Esophagus squamous epithelium (tissue), 4 donors: ENCODE measurements at regions not wholly inside any gene's neighbourhood (a gene's known extent, or its start where the extent isn't known, plus 50 kb on each side); places are given as distances from the start of the nearest gene placed in this dataset.

Experiments
- CTCF ChIP-seq, 6 experiments: fragments of 450-650 bp in 4 of 6; fragments of 200-600 bp in 2 of 6; sonication (generic) in 2 of 6; IDR thresholded peaks; one replicate each; pipeline ENCODE4 v1.5.1; 2016 to 2019; ENCODE audit warnings: antibody characterized with exemption in 6 of 6, mild to moderate bottlenecking in 4 of 6, moderate library complexity in 4 of 6
- POLR2A ChIP-seq, 4 donors: fragments of 450-650 bp; IDR thresholded peaks; one replicate each; pipeline ENCODE4 v1.6.1; 2017; ENCODE audit warnings: antibody characterized with exemption in 4 of 4, mild to moderate bottlenecking in 4 of 4, moderate library complexity in 3 of 4

- TF ChIP-seq CTCF (IDR thresholded peaks at IDR 0.05) (no peak), POLR2A (IDR thresholded peaks at IDR 0.05) (no peak)
Observed at GRCh38 chr2:382728-383022, 94.8 kb upstream of the ALKAL2 start.
